ENCODE measurements at regions not wholly inside any gene's neighbourhood (a gene's known extent, or its start where the extent isn't known, plus 50 kb on each side); places are given as distances from the start of the nearest gene placed in this dataset.

- TF ChIP-seq, protein P1, sequence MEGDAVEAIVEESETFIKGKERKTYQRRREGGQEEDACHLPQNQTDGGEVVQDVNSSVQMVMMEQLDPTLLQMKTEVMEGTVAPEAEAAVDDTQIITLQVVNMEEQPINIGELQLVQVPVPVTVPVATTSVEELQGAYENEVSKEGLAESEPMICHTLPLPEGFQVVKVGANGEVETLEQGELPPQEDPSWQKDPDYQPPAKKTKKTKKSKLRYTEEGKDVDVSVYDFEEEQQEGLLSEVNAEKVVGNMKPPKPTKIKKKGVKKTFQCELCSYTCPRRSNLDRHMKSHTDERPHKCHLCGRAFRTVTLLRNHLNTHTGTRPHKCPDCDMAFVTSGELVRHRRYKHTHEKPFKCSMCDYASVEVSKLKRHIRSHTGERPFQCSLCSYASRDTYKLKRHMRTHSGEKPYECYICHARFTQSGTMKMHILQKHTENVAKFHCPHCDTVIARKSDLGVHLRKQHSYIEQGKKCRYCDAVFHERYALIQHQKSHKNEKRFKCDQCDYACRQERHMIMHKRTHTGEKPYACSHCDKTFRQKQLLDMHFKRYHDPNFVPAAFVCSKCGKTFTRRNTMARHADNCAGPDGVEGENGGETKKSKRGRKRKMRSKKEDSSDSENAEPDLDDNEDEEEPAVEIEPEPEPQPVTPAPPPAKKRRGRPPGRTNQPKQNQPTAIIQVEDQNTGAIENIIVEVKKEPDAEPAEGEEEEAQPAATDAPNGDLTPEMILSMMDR (IDR thresholded peaks at IDR 0.05): no peak
- TF ChIP-seq POLR2AphosphoS5 (IDR thresholded peaks at IDR 0.05) (no peak), EP300 (IDR thresholded peaks at IDR 0.05) (no peak), POLR2A (IDR thresholded peaks at IDR 0.05) (no peak)
Observed at GRCh38 chr10:2980116-2980515, 87.2 kb upstream of the PFKP start.

Measured in suprapubic skin (tissue), 4 donors.